NCI-H2227 treated with DMSO at 0.1 percent for 48 hours (cell line): ENCODE measurements at regions not wholly inside any gene's neighbourhood (a gene's known extent, or its start where the extent isn't known, plus 50 kb on each side); places are given as distances from the start of the nearest gene placed in this dataset.

ENCODE experiments used
- DNase-seq: peaks from one replicate; lab custom pipeline; 2025; lab: John Stamatoyannopoulos, UW

DNA sequence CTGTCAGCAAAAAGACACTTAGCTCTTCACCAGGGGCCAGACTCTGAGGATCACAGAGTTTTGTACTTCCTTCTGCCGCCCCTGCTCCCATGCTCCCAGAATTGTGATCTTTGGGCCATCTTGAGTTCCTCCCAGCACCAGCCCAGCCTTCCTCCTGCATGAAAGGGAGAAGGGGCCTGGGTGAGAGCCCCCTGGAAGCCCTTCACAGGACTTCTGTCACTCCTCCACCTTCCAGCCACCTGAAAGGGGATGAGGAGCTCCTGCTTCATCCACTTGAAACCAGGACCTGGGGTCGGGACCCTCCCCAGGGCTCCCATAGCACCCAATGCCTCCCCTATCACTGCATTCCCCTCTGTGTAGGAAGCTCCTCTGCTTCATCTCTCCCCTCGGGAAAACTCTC lies 174.2 kb downstream of the BUD13 start:
- no peak for DNase-seq

DNA sequence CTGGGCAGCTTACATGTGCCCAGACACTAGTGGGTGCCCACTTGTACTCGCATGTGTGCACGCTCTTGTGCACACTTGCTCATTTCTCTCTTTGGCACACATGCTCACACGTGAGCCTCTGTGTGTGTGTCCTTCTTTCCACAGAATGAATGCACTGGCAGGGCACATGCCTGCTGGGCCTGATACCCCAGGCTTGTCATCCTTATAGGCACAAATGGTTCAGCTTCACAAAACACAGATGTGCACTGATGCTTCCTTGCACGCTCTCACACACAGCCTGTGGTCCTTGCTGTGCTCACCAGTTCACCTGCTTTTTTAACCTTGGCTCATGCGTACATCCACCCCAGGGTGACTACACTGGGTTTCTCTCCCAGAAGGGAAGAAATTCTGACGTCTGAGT lies 174.8 kb downstream of the BUD13 start:
- DNase-seq = no peak

GRCh38 chr11:116596346-116597260 lies 176.2 kb downstream of the BUD13 start:
- DNase-seq = no peak

DNA sequence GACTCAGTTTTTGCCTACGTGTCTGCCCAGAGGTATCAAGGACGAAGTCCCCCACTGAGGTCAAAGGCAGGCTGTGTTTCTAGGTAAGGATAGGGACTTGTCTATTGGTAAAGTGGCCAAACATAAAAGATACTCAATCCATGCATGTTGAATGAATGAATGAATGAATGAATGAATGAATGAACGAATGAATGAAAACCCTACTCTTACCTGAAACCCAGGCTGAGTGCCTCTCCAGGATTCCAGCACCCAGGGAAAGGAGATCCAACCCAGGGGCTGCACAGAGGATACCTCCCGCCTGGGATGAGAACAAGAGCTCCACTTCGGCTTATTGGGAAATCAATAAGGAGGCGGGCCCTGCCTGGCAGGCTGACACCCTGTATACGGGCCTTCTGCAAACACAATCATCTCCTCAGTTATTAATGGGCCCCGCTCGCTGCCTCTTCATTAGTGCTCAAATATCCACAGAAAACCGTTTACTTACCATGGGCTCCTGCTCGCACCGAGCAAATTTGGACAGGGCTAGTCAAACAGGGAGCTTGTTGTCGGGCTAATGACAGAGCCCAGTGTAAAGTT lies 177.4 kb downstream of the BUD13 start:
- peak; percentile 49 for DNase-seq

DNA sequence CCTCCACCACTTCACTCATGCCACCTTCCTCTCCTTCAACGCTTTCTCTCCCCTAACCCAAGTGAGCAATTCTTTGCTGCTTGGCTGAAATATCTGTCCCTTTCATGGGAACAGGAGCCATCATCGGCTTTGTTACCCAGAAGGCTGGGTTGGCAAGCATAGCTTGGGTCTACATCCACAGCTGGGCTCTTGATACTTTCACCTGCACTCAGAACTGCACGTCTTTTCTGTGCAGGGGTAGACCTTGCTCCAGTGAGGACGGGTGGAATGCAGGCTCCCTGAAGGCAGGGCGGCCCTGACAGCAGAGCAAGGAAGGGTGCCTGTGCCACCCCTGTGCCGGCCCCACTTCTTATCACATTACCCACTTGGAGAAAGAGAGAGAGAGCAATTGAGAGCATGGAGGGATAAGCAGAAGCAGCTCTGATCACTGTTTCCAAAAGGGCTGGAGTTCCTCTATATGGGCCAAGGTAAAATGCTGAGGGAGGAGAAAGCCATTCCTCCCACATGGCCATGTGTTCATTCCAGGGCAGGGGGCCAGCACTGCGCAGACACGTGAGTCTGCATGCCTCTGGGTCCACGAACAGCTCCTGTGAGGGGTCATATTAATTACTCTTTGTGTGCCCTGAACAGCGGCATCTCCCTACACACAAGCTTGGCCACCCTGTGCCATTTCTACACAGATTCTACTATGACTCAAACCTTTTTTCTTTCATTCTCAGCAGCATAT lies 181.8 kb downstream of the BUD13 start:
- DNase-seq = no peak

DNA sequence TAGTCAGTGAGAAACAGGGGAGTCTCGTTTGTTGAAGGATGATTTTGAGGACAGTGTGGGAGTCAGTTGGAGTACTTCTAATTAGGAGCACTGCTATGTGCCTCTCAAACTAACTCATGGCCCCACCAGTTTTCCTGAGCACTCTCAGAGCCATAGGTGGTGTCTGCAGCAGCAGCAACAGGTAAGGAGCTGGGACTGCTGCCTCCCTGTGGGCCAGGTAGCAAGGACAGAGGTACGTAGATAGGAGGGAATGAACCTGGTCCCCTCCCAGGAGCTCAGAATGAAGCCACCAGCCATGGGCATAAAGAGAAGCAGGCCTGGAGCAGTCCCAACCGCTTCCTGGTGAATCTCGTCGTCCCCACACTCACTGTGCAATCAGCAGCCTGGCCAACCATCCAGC lies 183.4 kb downstream of the BUD13 start:
- no peak for DNase-seq

- no peak for DNase-seq
These were observed 186.4 kb downstream of the BUD13 start for GRCh38 chr11:116586392-116586791.

DNA sequence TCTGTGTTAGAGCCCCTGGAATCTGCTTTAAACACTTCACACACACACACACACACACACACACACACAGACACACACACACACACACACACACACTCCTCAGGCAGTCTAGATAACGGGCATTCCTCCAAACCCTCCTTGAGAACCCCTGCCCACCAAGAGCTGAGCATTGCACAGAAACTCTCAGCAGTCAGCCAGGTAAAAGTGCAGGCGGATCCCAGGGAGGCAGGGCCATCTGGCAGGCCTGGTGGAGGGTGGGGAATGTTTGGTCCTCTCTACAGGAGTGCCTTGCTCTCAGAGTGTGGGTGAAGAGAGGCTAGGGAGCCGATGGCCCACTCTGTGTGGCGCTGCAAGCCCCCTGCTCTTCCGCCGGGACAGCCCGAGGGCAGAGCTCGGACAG lies 190.2 kb downstream of the BUD13 start:
- no peak for DNase-seq

DNA sequence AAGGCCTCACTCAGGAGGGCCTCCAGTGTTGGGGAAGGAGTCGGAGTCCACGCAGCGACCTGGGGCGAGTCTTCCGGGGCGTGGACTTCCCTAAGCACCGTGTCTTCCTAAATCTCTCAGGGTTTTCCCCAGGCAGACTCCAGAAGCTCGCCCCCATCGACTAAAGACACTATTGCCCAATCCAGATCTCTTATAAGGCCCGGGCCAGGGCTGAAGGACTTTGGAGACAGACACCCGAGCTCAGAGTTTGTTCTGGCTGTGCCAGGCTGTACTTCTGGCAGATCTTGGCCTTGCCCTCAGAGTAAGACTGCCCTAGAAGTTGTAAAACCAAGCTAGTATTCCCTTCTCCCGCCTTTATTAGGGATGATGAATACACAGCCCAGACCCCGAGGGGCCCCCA lies 191.4 kb downstream of the BUD13 start:
- no peak for DNase-seq

GRCh38 chr11:116580799-116581198 lies 192.0 kb downstream of the BUD13 start:
- DNase-seq = peak; percentile 7

GRCh38 chr11:116579857-116580727 lies 192.7 kb downstream of the BUD13 start:
- DNase-seq = no peak

DNA sequence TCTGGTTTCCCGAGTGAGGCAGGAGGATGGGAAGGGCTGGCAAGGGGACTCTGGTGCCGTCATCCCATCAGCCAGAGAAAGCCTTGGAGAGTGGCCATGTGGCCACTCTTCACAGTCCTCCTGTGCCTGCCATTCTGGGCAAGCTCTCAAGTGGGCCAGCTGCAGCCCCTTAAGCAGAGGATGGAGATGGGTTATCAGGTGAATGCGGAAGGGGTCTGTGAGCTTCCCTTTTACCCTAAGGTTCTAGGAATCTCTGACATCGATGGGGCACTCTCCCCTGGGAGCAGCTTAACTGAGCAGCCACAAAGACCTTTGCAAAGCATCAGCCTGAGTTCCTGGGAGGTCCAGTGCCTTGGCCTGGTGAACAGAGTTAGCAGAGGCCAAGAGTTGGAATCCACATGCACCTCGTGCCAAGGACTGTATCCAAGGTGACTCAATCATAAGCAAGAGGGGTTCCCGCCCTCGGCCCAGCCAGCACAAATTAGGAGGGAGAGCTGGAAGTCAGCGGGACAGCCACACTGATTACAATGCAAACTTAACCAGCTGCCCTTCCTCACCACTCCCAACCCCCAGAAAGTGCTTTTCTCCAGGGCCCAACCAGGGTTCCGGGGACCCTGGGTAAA lies 193.6 kb downstream of the BUD13 start:
- no peak for DNase-seq

- DNase-seq = no peak
These were observed 194.8 kb downstream of the BUD13 start for GRCh38 chr11:116577956-116578355.

- DNase-seq = no peak
These were observed 195.5 kb downstream of the BUD13 start for GRCh38 chr11:116577273-116577672.

- DNase-seq = no peak
These were observed 196.3 kb downstream of the BUD13 start for GRCh38 chr11:116576526-116576925.

DNA sequence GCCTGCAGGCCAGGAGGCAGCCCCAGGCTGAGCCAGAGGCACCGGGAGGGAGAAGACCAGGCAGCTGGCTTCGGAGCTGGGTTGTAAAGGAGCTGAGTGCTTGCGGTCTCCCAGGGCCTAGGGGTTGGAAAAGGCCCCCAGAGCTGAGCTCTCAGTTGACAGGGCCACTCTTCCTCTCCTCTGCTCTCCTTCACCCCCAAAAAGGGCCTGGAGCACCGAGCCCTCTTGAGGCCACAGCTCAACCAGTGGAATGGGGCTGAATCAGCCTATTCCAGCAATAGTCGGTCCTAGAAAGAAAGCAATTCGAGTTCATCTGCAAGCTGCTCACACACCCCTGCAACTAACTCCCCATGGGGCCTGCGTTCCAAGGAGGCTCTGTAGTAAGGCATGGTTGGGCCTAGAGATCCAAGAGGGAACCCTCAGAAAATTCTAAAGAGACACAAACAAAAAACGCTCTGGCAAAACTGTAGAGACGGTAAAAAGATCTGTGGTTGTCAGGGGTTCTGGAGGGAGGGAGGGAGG lies 205.0 kb downstream of the BUD13 start:
- no peak for DNase-seq

DNA sequence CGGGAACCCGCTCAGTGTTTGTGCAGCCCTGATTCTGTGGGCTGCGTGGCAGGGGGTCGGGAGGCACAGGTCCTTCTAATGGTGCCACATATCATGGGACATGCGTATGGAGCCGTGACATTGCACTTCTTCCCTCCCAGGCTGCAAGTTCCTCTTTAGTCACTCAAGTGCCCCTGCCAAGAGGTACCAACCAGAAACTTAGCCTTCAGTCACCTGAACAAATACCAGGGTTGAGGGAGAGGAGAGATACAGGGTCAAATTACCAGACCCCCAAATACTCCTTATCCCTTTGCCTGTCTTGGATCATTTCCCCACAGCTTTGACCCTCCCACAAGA lies 209.1 kb downstream of the BUD13 start:
- no peak for DNase-seq

DNA sequence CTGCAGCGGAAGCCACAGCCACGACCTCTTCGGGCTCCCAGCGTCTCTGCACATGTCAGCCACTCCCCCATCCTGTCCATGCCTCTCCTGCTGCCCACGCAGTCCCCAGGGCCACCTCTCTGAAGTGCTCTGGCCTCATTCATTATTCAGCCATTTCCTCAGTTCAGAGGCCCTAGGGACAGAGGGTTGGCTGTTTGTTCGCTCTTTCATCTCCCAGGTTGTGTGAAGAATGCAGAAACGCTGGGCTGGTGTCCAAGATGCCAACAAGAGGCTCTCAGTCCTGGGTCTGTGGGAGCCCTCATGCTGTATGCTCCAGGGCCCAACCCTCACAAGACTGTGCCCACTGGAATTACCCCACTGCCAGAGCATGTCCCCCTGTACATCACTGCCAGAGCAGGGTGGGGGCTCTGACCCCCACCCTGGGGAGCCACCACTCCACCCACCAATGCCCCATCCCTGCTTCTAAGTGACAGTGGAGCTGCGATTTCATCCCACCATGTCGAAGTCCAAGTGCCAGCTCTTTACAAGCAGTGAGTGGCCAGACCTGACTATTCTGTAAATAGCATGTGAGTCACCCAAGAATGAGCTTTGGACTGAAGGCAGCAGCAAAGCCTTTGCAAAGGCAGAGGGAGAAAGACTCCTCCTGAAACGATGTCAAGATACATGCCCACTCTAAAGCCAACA lies 209.6 kb downstream of the BUD13 start:
- DNase-seq = no peak

DNA sequence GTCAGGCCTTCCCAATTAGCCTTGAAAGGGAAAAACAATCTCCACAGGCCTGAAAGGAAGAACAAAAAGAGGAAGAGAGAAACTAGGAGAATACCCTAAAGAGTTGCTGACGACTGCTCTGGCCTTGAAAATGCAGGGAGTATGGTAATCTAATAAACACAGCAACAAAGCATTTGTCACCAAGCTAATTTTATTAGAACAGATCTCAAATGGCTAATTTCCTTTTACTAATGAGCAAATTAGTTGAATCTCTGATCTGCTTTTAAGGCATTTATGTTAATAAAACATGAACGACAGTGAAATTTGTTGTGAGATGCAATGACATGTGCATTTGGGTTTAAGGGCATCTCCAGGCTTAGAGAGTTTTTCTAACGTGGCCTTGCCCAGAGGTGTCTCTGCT lies 212.2 kb downstream of the BUD13 start:
- no peak for DNase-seq

DNA sequence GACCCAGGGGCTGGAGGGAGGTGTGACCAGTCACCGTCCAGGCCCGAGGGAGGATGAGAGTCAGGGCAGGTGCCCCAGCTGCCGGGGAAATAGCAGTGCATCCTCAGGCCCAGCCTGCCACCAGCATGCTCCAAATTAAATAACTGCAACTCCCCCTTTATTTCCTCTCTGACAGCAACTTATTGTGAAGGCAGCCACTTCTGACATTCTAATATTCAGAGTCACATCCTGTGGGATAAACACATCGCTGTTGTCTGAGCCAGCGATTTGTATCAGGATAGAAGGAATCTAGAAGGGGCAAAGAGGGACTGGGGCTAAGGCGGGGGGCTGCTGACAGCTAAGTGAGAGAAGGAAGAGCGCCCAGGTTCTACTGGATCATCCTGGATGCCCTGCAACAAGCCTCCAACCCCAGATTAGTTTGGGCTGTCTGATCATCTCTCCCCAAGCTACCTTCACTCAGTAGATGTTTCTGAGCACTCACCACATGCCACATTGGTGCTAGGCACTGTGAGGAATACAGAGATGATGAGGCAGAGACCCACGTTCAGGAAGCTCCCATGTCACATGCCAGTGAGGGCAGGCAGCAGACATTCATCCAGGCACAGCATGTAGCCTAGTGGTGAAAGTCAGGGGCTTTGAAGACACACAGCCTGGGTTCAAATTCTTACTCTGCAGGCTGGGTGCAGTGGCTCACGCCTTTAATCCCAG lies 214.1 kb downstream of the BUD13 start:
- DNase-seq = no peak
